IMR-90 (cell line): ENCODE measurements at regions not wholly inside any gene's neighbourhood (a gene's known extent, or its start where the extent isn't known, plus 50 kb on each side); places are given as distances from the start of the nearest gene placed in this dataset.

Source experiments
- ATAC-seq: fragments of 200-7000 bp; cut with Tn5 transposase; 2 replicates; pipeline ENCODE4 v1.9.1; 2020; ENCODE audit warnings: low read depth, mild to moderate bottlenecking, moderate library complexity
- BruUV-seq: library from RNA; stranded (reverse); fragments of 400-500 nt; replicated peaks from 2 replicates; lab custom pipeline; 2021; lab: Mats Ljungman, UMichigan
- CTCF ChIA-PET: fragments of 300-600 bp; formaldehyde crosslinking; extraction: SDS; loops from one replicate; lab custom pipeline; 2021; ENCODE audit warnings: antibody characterized with exemption; lab: Yijun Ruan, JAX
- POLR2A ChIA-PET: fragments of 300-600 bp; sonication (Branson Sonifier 250); formaldehyde crosslinking; loops from one replicate; lab custom pipeline; 2022; ENCODE audit warnings: antibody characterized with exemption; ENCODE audit not compliant: unreplicated experiment; lab: Charles Lee
- DNase-seq: peaks from one replicate; pipeline ENCODE4 v3.0.0; 2013
- H2AFZ ChIP-seq: replicated peaks from 2 replicates; pipeline ENCODE3; 2013; ENCODE audit warnings: low read length, mild to moderate bottlenecking; ENCODE audit not compliant: poor library complexity
- H2AK5ac ChIP-seq: 2 replicates; pipeline ENCODE4 v1.6.1; 2013; ENCODE audit warnings: low read depth, low read length, inconsistent platforms
- H2AK9ac ChIP-seq: replicated peaks from 2 replicates; pipeline ENCODE3; 2013; ENCODE audit warnings: mild to moderate bottlenecking, low read depth, low read length, moderate library complexity; ENCODE audit not compliant: poor library complexity
- H2BK120ac ChIP-seq: 2 replicates; pipeline ENCODE4 v1.6.1; 2013; ENCODE audit warnings: low read depth, low read length, inconsistent platforms
- H2BK15ac ChIP-seq: 3 replicates; pipeline ENCODE4 v1.6.1; 2013; ENCODE audit warnings: low read depth, low read length, inconsistent platforms
- H2BK20ac ChIP-seq: 2 replicates; pipeline ENCODE4 v1.6.1; 2013; ENCODE audit warnings: low read depth, mild to moderate bottlenecking, inconsistent platforms, low read length, moderate library complexity
- H2BK5ac ChIP-seq: 2 replicates; pipeline ENCODE4 v1.6.1; 2013; ENCODE audit warnings: mild to moderate bottlenecking, low read depth, low read length, inconsistent platforms; ENCODE audit not compliant: poor library complexity, severe bottlenecking
- H3K14ac ChIP-seq: replicated peaks from 2 replicates; pipeline ENCODE4 v1.6.1; 2013; ENCODE audit warnings: low read depth, low read length, inconsistent platforms
- H3K18ac ChIP-seq: 2 replicates; pipeline ENCODE4 v1.6.1; 2013; ENCODE audit warnings: low read depth, low read length, control low read depth
- H3K23ac ChIP-seq: 2 replicates; pipeline ENCODE4 v1.6.1; 2013; ENCODE audit warnings: low read depth, low read length, inconsistent platforms
- H3K27ac ChIP-seq: 2 replicates; pipeline ENCODE4 v1.5.1; 2013; ENCODE audit warnings: mild to moderate bottlenecking, control low read depth, low read length; ENCODE audit not compliant: insufficient read depth
- H3K27me3 ChIP-seq: 2 replicates; pipeline ENCODE4 v1.6.1; 2013; ENCODE audit warnings: low read length; ENCODE audit not compliant: control insufficient read depth, insufficient read depth
- H3K36me3 ChIP-seq: 2 replicates; pipeline ENCODE4 v1.6.1; 2013; ENCODE audit warnings: low read length, mixed read lengths; ENCODE audit not compliant: control insufficient read depth, insufficient read depth
- H3K4ac ChIP-seq: 2 replicates; pipeline ENCODE4 v1.6.1; 2013; ENCODE audit warnings: low read depth, low read length, inconsistent platforms
- H3K4me1 ChIP-seq: 2 replicates; pipeline ENCODE4 v1.6.1; 2013; ENCODE audit warnings: low read length, mixed read lengths; ENCODE audit not compliant: control insufficient read depth, insufficient read depth
- H3K4me2 ChIP-seq: 2 replicates; pipeline ENCODE4 v1.6.1; 2013; ENCODE audit warnings: low read depth, mild to moderate bottlenecking, control low read depth, low read length, moderate library complexity
- H3K4me3 ChIP-seq: 2 replicates; pipeline ENCODE4 v1.5.1; 2013; ENCODE audit warnings: low read depth, mild to moderate bottlenecking, control low read depth, low read length, moderate library complexity; ENCODE audit not compliant: insufficient read depth
- H3K56ac ChIP-seq: 2 replicates; pipeline ENCODE4 v1.6.1; 2013; ENCODE audit warnings: low read length, inconsistent platforms; ENCODE audit not compliant: insufficient read depth; ENCODE audit errors: extremely low read depth
- H3K79me1 ChIP-seq, 2 experiments: 2 replicates each; pipeline ENCODE4 v1.6.1; 2013; ENCODE audit warnings: low read length in 2 of 2, inconsistent platforms in 1 of 2, low read depth in 1 of 2
- H3K9ac ChIP-seq: 2 replicates; pipeline ENCODE4 v1.6.1; 2013; ENCODE audit warnings: low read depth, low read length, control low read depth
- H3K9me1 ChIP-seq: 2 replicates; pipeline ENCODE4 v1.6.1; 2013; ENCODE audit warnings: low read length, inconsistent platforms; ENCODE audit not compliant: insufficient read depth
- H3K9me3 ChIP-seq: 2 replicates; pipeline ENCODE4 v1.6.1; 2013; ENCODE audit warnings: low read length; ENCODE audit not compliant: control insufficient read depth, insufficient read depth
- H4K20me1 ChIP-seq: 2 replicates; pipeline ENCODE4 v1.6.1; 2013; ENCODE audit warnings: low read length, inconsistent platforms; ENCODE audit not compliant: insufficient read depth
- H4K5ac ChIP-seq: 2 replicates; pipeline ENCODE4 v1.6.1; 2013; ENCODE audit warnings: mild to moderate bottlenecking, low read depth, low read length, control low read depth
- H4K8ac ChIP-seq, 2 experiments: 2 replicates each; pipeline ENCODE4 v1.6.1; 2013; ENCODE audit warnings: low read depth in 2 of 2, low read length in 2 of 2, control low read depth in 1 of 2, inconsistent platforms in 1 of 2
- H4K91ac ChIP-seq: 2 replicates; pipeline ENCODE4 v1.6.1; 2013; ENCODE audit warnings: low read depth, low read length, inconsistent platforms; ENCODE audit not compliant: insufficient read depth
- BHLHE40 ChIP-seq: fragments of 150-350 bp; IDR thresholded peaks from 2 replicates; pipeline ENCODE4 v1.6.1; 2016; ENCODE audit warnings: mild to moderate bottlenecking, low read depth, low read length
- CHD1 ChIP-seq: IDR thresholded peaks from 2 replicates; pipeline ENCODE4 v1.6.1; 2012; ENCODE audit warnings: low read depth, low read length, improper control_type of control experiment
- CTCF ChIP-seq: conservative IDR thresholded peaks from 2 replicates; pipeline ENCODE4 v1.5.1; 2012; ENCODE audit warnings: mild to moderate bottlenecking, low read depth, low read length, improper control_type of control experiment
- MAFK ChIP-seq: IDR thresholded peaks from 2 replicates; pipeline ENCODE4 v1.6.1; 2012; ENCODE audit warnings: low read depth, low read length, improper control_type of control experiment
- MAZ ChIP-seq: IDR thresholded peaks from 2 replicates; pipeline ENCODE4 v1.6.1; 2012; ENCODE audit warnings: low read depth, mild to moderate bottlenecking, low read length, improper control_type of control experiment, moderate library complexity, borderline replicate concordance
- MXI1 ChIP-seq: IDR thresholded peaks from 2 replicates; pipeline ENCODE4 v1.6.1; 2012; ENCODE audit warnings: low read depth, mild to moderate bottlenecking, low read length, moderate library complexity, borderline replicate concordance
- NFE2L2 ChIP-seq: fragments of 150-350 bp; IDR thresholded peaks from 2 replicates; pipeline ENCODE4 v1.6.1; 2016; ENCODE audit warnings: low read depth, mild to moderate bottlenecking, low read length
- POLR2A ChIP-seq: IDR thresholded peaks from 2 replicates; pipeline ENCODE4 v1.6.1; 2012; ENCODE audit warnings: mild to moderate bottlenecking, low read depth, low read length
- RAD21 ChIP-seq: IDR thresholded peaks from 2 replicates; pipeline ENCODE4 v1.6.1; 2012; ENCODE audit warnings: low read length, improper control_type of control experiment
- RCOR1 ChIP-seq: IDR thresholded peaks from 2 replicates; pipeline ENCODE4 v1.6.1; 2012; ENCODE audit warnings: mild to moderate bottlenecking, low read length, improper control_type of control experiment; ENCODE audit not compliant: insufficient replicate concordance
- RFX5 ChIP-seq: IDR thresholded peaks from 2 replicates; pipeline ENCODE4 v1.8.0; 2012; ENCODE audit warnings: low read depth, mild to moderate bottlenecking, low read length, moderate library complexity
- SMC3 ChIP-seq: fragments of 150-350 bp; IDR thresholded peaks from 2 replicates; pipeline ENCODE4 v1.6.1; 2016; ENCODE audit warnings: low read depth, mild to moderate bottlenecking, antibody characterized with exemption, low read length, moderate library complexity
- WGBS, 2 experiments: methylation state at CpG; one replicate each; pipeline versions ENCODE4 v1.1.5 to v1.1.7; 2013; ENCODE audit warnings: missing lambda C conversion rate in 2 of 2; ENCODE audit not compliant: insufficient read length in 1 of 2; ENCODE audit errors: extremely low coverage in 2 of 2; 5-methylcytosine and 5-hydroxymethylcytosine counted together
- dilution Hi-C: fragments of 300-500 bp; cut with HindIII; formaldehyde crosslinking; loops from one replicate; pipeline ENCODE4 v1.14.3; 2018; ENCODE audit warnings: low sequenced_read_pairs; ENCODE audit not compliant: unreplicated experiment
- in situ Hi-C: fragments of 300-500 bp; cut with MboI; formaldehyde crosslinking; loops from 3 replicates; pipeline ENCODE4 v1.14.3; 2019; ENCODE audit warnings: low sequenced_read_pairs, inconsistent platforms, mixed read lengths
- intact Hi-C: fragments of 100-400 bp; cut with micrococcal nuclease; formaldehyde crosslinking; loops from 2 replicates; pipeline ENCODE4 v1.10.0; 2022
- TF ChIP-seq, protein P1 (sequence below): fragments of 150-350 bp; IDR thresholded peaks from 2 replicates; pipeline ENCODE4 v1.6.1; 2017; ENCODE audit warnings: mild to moderate bottlenecking, antibody characterized with exemption, low read length, low read depth

- in situ Hi-C loops = no loop called here
- H4K20me1 ChIP-seq = no peaks in the 10 kb centered on the region
- no peak overlapping the region for H3K18ac ChIP-seq
- DNase-seq (no peak), ATAC-seq (no peak)
- no peak overlapping the region for H3K9ac ChIP-seq
- H3K4me2 ChIP-seq = no peak overlapping the region
- H2BK5ac ChIP-seq = no peak overlapping the region
- intact Hi-C loops = no loop called here
- no peak overlapping the region for H2BK20ac ChIP-seq
- no peaks in the 10 kb centered on the region for H3K9me1 ChIP-seq
- no peak overlapping the region for H4K91ac ChIP-seq
- H3K36me3 ChIP-seq = no peaks in the 10 kb centered on the region
- dilution Hi-C loops = no loop called here
- H4K5ac ChIP-seq = no peak overlapping the region
- no peak overlapping the region for H2AK5ac ChIP-seq
- H3K14ac ChIP-seq = no peak overlapping the region
- no peak overlapping the region for H3K27ac ChIP-seq
- no peaks in the 10 kb centered on the region for H3K79me1 ChIP-seq
- no peak overlapping the region for H2AK9ac ChIP-seq
- H3K56ac ChIP-seq = no peak overlapping the region
- H2BK120ac ChIP-seq = no peak overlapping the region
- no peak overlapping the region for H4K8ac ChIP-seq
- no peak overlapping the region for H2BK15ac ChIP-seq
- ChIA-PET POLR2A (no interaction called here), CTCF (no interaction called here)
- H2AFZ ChIP-seq = no peak overlapping the region
- H3K4ac ChIP-seq = no peak overlapping the region
- H3K4me3 ChIP-seq = no peak overlapping the region
- no peak for TF ChIP-seq MXI1
- no peak for TF ChIP-seq POLR2A
- no peak for TF ChIP-seq CTCF
- TF ChIP-seq NFE2L2 = no peak
- no peak for TF ChIP-seq SMC3
- no peak for TF ChIP-seq RAD21
- TF ChIP-seq BHLHE40 = no peak
- TF ChIP-seq, protein P1, sequence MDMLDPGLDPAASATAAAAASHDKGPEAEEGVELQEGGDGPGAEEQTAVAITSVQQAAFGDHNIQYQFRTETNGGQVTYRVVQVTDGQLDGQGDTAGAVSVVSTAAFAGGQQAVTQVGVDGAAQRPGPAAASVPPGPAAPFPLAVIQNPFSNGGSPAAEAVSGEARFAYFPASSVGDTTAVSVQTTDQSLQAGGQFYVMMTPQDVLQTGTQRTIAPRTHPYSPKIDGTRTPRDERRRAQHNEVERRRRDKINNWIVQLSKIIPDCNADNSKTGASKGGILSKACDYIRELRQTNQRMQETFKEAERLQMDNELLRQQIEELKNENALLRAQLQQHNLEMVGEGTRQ = no peak
- no peak for TF ChIP-seq RFX5
- no peak for TF ChIP-seq MAZ
- no peak for TF ChIP-seq RCOR1
- TF ChIP-seq MAFK = no peak
- no peak for TF ChIP-seq CHD1
- no peaks in the 10 kb centered on the region for H3K9me3 ChIP-seq
- no peaks in the 10 kb centered on the region for H3K4me1 ChIP-seq
- 33% methylated on average over 1 of the region's 1 CpG; no CpG with 5 or more reads in 1 of the 2 experiments for WGBS, 2 experiments
- no peak overlapping the region for H3K23ac ChIP-seq
- H3K27me3 ChIP-seq = no peaks in the 10 kb centered on the region; the same call in 1 of the 2 replicates
- no TSS peak for BruUV-seq
These were observed 70.1 kb downstream of the C1QL2 start for GRCh38 chr2:119088416-119088815.
